PC-3 (cell line): ENCODE measurements at regions not wholly inside any gene's neighbourhood (a gene's known extent, or its start where the extent isn't known, plus 50 kb on each side); places are given as distances from the start of the nearest gene placed in this dataset.

ENCODE experiments used
- EZH2 ChIP-seq: fragments of 300-600 bp; sonication (generic); IDR thresholded peaks from one replicate; pipeline ENCODE4 v1.6.1; 2017; ENCODE audit warnings: antibody characterized with exemption, mild to moderate bottlenecking, low read length; ENCODE audit not compliant: unreplicated experiment
- TF ChIP-seq, protein P1 (sequence below): fragments of 300-600 bp; sonication (generic); conservative IDR thresholded peaks from 2 replicates; pipeline ENCODE4 v1.5.1; 2017; ENCODE audit warnings: antibody characterized with exemption, low read depth, mild to moderate bottlenecking, low read length

DNA sequence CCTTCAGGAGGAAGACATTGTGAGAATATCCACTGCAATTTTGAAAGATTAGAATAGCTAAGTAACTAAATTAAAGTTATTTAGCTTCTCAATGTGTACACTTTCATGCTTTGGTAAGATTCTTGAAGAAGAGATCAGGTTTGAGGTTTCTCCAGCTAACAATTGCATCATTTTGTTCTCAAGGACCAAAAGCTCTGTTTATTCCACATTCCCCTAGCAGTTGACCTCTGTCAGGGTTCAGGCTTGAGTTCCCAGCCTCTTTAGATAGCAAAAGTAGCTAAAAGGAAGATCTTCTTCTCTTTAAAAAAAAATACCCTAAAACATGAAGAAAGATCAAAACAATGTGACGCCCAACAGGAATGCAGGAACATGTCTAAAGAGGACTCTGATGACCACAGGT lies 179.4 kb upstream of the IGFBP3 start:
- TF ChIP-seq, protein P1, sequence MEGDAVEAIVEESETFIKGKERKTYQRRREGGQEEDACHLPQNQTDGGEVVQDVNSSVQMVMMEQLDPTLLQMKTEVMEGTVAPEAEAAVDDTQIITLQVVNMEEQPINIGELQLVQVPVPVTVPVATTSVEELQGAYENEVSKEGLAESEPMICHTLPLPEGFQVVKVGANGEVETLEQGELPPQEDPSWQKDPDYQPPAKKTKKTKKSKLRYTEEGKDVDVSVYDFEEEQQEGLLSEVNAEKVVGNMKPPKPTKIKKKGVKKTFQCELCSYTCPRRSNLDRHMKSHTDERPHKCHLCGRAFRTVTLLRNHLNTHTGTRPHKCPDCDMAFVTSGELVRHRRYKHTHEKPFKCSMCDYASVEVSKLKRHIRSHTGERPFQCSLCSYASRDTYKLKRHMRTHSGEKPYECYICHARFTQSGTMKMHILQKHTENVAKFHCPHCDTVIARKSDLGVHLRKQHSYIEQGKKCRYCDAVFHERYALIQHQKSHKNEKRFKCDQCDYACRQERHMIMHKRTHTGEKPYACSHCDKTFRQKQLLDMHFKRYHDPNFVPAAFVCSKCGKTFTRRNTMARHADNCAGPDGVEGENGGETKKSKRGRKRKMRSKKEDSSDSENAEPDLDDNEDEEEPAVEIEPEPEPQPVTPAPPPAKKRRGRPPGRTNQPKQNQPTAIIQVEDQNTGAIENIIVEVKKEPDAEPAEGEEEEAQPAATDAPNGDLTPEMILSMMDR, result no peak
- TF ChIP-seq EZH2, result no peak
